Tibial artery (tissue), 4 donors: ENCODE measurements at regions not wholly inside any gene's neighbourhood (a gene's known extent, or its start where the extent isn't known, plus 50 kb on each side); places are given as distances from the start of the nearest gene placed in this dataset.

Source experiments
- DNase-seq, 2 donors: peaks; one replicate each; pipeline ENCODE4 v3.0.0-alpha.2; 2019
- H3K27ac ChIP-seq, 2 donors: fragments of 200-600 bp; sonication (generic) in 1 of 2; 1 replicate in 1 of 2; 2 replicates in 1 of 2; pipeline ENCODE4 v1.5.1; 2018 to 2019; ENCODE audit warnings: mild to moderate bottlenecking in 1 of 2
- H3K27me3 ChIP-seq, 2 donors: fragments of 200-600 bp; sonication (generic) in 1 of 2; one replicate each; pipeline versions ENCODE4 v1.5.1 to v1.6.0; 2016 to 2019
- H3K36me3 ChIP-seq, 3 donors: fragments of 200-600 bp; sonication (generic) in 2 of 3; one replicate each; pipeline ENCODE4 v1.5.1; 2016 to 2019; ENCODE audit warnings: mild to moderate bottlenecking in 2 of 3
- H3K4me1 ChIP-seq, 4 donors: fragments of 200-600 bp; sonication (generic) in 2 of 4; 1 replicate in 3 of 4; 2 replicates in 1 of 4; pipeline ENCODE4 v1.5.1; 2016 to 2019
- H3K4me3 ChIP-seq, 2 donors: fragments of 200-600 bp; sonication (generic) in 1 of 2; 1 replicate in 1 of 2; 2 replicates in 1 of 2; pipeline ENCODE4 v1.5.1; 2018 to 2019; ENCODE audit warnings: mild to moderate bottlenecking in 2 of 2
- H3K9me3 ChIP-seq, 3 donors: fragments of 200-600 bp; sonication (generic) in 1 of 3; one replicate each; pipeline ENCODE4 v1.5.1; 2016 to 2019
- intact Hi-C: fragments of 100-400 bp; cut with DNase I; formaldehyde crosslinking; loops from one replicate; pipeline ENCODE4 v1.15.0; 2023; ENCODE audit warnings: low total_unique reads
- TF ChIP-seq, protein P1 (sequence below), 2 experiments: fragments of 200-600 bp in 1 of 2; fragments of 450-650 bp in 1 of 2; IDR thresholded peaks; one replicate each; pipeline ENCODE4 v1.5.1; 2017 to 2019; ENCODE audit warnings: antibody characterized with exemption in 2 of 2, mild to moderate bottlenecking in 1 of 2, moderate library complexity in 1 of 2

DNA sequence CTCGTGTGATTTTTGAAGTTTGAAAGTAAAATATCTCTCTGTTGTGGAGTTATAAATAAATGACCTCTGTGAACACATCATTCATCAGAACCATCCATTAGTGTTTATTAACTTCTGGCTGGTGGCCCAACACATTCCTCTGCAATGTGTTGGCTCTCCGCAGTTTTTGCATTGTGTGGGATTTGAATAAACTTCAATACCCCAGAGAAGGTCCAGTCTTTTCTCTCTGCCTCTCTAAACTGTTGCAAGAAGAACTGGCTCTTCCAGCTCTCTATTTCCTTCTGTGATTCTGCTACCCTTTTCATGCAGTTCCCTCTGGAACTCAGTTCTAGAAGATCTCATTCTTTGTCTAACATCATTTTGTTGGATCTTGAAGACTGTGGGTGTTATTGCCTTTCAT is 125.0 kb upstream of the ARHGAP42 start:
- Histone ChIP-seq H3K4me1 (peaks cover 0 to 20% (median 13%) of the 10 kb centered on the region in 4 donors), H3K27ac (peak overlapping the region; percentile 8 to 40), H3K9me3 (no peaks in the 10 kb centered on the region), H3K36me3 (no peaks in the 10 kb centered on the region), H3K4me3 (no peak overlapping the region), H3K27me3 (no peaks in the 10 kb centered on the region)
- intact Hi-C loops, result no loop called here
- TF ChIP-seq, protein P1, sequence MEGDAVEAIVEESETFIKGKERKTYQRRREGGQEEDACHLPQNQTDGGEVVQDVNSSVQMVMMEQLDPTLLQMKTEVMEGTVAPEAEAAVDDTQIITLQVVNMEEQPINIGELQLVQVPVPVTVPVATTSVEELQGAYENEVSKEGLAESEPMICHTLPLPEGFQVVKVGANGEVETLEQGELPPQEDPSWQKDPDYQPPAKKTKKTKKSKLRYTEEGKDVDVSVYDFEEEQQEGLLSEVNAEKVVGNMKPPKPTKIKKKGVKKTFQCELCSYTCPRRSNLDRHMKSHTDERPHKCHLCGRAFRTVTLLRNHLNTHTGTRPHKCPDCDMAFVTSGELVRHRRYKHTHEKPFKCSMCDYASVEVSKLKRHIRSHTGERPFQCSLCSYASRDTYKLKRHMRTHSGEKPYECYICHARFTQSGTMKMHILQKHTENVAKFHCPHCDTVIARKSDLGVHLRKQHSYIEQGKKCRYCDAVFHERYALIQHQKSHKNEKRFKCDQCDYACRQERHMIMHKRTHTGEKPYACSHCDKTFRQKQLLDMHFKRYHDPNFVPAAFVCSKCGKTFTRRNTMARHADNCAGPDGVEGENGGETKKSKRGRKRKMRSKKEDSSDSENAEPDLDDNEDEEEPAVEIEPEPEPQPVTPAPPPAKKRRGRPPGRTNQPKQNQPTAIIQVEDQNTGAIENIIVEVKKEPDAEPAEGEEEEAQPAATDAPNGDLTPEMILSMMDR (IDR thresholded peaks at IDR 0.05), result no peak
- DNase-seq, result no peak

DNA sequence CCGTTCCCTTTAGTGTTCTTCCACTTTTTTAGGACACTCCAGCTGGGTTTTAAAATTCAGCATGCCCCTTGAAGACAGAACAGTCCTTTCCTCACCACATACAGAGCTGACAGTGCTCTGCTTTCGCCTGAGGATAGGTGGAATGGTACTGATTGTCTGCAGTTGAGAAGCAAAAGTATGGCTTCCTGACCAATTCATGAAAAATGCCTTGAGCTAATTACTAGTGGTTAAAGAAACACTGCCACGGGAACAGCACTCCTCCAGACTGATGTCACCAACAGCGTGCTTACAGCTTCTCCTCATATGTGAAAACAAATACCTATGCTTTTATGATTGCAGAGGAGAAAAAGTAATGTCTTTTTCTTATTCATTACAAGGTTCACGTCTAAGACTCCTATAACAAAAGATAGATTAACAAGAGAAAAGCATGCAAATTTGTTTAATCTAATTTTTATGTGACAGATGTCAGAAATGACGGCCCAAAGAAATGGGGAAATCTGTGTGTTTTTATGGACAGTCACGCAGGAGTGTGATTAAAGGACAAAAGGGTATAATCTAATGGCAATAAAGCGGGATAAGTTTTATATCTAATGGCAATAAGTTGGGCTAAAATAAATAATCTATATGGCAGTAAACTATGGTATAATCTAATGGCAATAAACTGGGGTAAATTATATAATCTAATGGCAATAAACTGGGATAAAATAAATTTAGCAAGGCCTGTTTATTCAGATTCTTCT is 123.4 kb upstream of the ARHGAP42 start:
- TF ChIP-seq, protein P1 (IDR thresholded peaks at IDR 0.05), result no peak
- H3K9me3 ChIP-seq, result no peaks in the 10 kb centered on the region
- no peak overlapping the region for H3K27ac ChIP-seq
- no peak for DNase-seq
- H3K4me1 ChIP-seq, result peaks cover 0 to 20% (median 13%) of the 10 kb centered on the region in 4 donors
- no peaks in the 10 kb centered on the region for H3K36me3 ChIP-seq
- no peaks in the 10 kb centered on the region for H3K27me3 ChIP-seq
- intact Hi-C loops, result no loop called here
- H3K4me3 ChIP-seq, result no peak overlapping the region

DNA sequence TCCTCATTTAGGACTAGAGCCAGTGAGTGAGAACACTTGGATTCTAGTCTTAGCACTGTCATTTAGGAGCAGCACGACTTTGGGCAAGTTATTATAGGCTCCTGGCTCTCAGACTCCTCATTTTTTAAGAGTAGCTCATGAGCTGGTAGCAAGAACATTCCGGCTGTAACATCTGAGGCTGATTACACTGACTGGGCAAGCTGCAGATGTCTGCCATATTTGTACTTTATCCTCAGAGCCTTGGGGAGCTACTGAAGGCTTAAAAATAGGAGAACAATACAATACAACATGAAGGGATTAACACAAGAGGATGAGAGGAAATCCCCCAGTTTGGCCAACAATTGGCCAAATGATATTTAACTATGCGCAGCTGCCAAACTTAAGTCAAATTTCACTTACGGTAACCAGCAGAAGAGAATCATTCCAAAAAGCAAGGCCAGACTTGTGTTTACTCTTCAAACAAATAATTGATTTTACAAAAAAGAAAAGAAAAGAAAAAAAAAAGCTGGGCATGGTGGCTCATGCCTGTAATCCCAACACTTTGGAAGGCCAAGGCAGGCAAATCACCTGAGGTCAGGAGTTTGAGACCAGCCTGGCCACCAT is 113.1 kb upstream of the ARHGAP42 start:
- H3K27ac ChIP-seq, result no peak overlapping the region
- H3K4me3 ChIP-seq, result no peak overlapping the region
- intact Hi-C loops, result loop anchor here (2.0 kb wide), 1 partner anchor 359 kb away; no protein-coding TSS in a partner anchor
- no peaks in the 10 kb centered on the region for H3K4me1 ChIP-seq
- TF ChIP-seq, protein P1 (IDR thresholded peaks at IDR 0.05), result no peak
- H3K27me3 ChIP-seq, result no peaks in the 10 kb centered on the region
- H3K36me3 ChIP-seq, result no peaks in the 10 kb centered on the region
- H3K9me3 ChIP-seq, result no peaks in the 10 kb centered on the region
- no peak for DNase-seq

DNA sequence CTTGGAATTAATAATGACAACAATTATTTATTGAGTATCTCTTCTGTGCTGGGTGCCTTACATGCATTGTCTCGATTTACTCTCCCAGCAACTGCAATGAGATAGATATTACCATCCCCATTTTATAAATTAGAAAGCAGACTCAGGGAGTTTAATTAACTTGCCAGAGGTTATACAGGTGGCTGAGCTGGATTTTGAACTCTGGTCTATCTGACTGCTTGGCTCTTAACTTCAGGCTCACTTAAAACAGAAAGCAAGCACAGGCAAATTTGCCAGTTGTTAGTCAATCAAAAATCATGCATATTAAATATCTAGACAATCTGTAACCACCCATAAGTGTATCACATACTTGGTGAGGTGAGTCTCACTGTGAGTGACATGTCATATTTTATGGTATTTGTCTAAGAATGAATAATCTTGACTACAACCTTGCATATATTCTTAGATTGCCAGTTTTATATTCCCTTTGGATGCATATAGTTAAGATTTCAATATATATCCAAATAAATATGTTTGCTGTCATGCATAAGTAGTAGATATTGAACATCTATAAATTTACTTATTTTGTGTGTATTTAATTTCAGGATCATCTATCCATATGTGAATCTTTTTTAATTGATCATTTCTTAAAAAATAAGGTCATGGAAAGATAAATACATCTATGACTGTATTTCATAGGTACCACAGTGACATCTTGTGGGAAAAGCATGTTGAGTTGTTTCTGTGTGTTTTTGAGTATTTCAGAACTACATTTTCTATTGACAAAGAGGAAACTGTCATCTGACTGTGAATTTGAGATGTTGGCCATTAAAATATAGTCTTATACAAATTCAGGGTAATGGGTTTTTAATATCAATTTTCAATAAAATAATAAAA is 112.0 kb upstream of the ARHGAP42 start:
- no peak for DNase-seq
- no peak overlapping the region for H3K27ac ChIP-seq
- H3K4me1 ChIP-seq, result no peaks in the 10 kb centered on the region
- no peaks in the 10 kb centered on the region for H3K27me3 ChIP-seq
- H3K36me3 ChIP-seq, result no peaks in the 10 kb centered on the region
- no peaks in the 10 kb centered on the region for H3K9me3 ChIP-seq
- TF ChIP-seq, protein P1 (IDR thresholded peaks at IDR 0.05), result peak in 1 of 2 experiments; percentile 16
- H3K4me3 ChIP-seq, result no peak overlapping the region
- intact Hi-C loops, result loop anchor here (2.0 to 5.0 kb wide), 2 partner anchors 282 to 358 kb away; no protein-coding TSS in a partner anchor

DNA sequence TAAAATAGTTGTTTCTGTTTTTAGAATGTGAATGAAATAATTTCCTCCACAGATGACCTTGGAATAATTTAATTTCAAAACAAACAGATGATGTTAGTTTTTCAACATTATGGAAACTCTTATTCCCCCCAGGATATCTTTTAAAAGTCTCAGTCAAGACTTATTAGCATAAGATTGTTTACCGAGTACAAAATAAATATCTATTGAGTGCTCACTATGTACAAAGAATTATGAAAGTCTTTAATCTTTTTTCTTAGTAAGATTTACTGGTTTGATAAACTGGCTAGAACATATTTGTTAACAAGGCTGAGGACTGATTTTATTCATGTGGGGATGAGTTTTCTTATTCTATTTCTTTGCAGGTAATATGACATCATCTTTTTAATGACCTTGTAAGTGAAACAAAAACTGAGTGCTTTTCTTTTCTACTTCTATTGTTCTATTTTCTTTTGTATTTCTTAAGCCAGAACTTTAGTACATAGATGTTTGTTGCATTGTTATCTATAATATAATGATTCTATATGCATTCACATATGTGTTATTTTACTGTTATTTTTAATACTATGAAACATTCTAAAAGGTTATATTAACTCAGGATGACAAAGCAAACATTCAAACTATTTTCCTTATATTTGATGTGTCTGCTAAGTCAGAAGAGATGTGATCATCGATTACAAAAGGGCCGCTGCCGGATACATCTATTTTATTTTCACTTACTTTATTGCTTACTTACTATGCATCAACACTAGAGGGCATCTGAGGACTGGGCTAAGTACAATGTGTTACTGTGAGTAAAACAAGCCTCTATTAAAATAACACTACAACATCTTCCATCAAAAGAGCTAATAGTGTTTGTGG is 111.0 kb upstream of the ARHGAP42 start:
- no peak for DNase-seq
- intact Hi-C loops, result loop anchor here (2.0 to 5.0 kb wide), 2 partner anchors 281 to 357 kb away; no protein-coding TSS in a partner anchor
- TF ChIP-seq, protein P1 (IDR thresholded peaks at IDR 0.05), result peak; percentile 71 to 81
- Histone ChIP-seq H3K4me1 (no peaks in the 10 kb centered on the region), H3K27me3 (no peaks in the 10 kb centered on the region), H3K36me3 (no peaks in the 10 kb centered on the region), H3K9me3 (no peaks in the 10 kb centered on the region), H3K27ac (no peak overlapping the region), H3K4me3 (no peak overlapping the region)
